ENCODE measurements at regions not wholly inside any gene's neighbourhood (a gene's known extent, or its start where the extent isn't known, plus 50 kb on each side); places are given as distances from the start of the nearest gene placed in this dataset.
"Not testable (repeated sequence)": the region's sequence is repeated elsewhere in the genome, so short reads cannot be mapped to it uniquely, and the experiment has no call there.

DNA sequence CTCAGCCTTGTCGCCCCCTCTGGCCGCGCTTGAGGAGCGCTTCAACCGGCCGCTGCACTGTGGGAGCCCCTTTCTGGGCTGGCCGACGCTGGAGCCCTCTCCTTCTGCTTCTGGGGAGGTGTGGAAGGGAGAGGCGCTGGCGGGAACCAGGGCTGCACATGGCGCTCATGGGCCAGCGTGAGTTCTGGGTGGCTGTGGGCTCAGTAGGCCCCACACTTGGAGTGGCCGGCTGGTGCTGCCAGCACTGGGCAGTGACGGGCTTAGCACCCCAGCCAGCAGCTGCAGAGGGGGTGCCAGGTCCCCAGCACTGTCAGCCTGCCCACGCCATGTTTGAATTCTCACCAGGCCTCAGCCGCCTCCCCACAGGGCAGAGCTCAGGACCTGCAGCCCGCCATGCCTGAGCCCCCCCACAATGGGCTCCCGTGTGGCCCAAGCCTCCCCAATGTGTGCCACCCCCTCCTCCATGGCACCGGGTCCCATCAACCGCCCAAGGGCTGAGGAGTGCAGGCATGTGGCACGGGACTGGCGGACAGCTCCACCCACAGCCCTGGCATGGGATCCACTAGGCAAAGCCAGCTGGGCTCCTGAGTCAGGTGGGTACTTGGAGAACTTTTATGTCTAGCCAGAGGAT, 615.2 kb downstream of the TRIML1 start:
- DNase-seq = no peak

DNA sequence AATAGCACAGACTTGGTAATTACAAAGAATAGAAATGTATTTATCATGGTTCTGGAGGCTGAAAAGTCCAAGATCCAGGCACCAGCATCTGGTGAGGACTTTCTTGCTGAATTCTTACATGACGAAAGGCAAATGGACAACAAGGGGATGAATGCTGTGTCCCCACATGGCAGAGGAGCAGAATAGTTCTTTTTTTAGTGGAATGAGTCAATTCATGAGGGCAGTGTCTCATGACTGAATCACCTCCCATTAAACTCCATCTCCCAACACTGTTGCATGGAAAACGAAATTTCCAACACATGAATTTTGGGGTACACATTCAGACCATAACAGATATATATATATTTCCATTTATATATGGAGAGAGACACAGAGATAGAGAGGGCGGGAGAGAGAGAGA, 628.3 kb downstream of the TRIML1 start:
- DNase-seq = no peak

DNA sequence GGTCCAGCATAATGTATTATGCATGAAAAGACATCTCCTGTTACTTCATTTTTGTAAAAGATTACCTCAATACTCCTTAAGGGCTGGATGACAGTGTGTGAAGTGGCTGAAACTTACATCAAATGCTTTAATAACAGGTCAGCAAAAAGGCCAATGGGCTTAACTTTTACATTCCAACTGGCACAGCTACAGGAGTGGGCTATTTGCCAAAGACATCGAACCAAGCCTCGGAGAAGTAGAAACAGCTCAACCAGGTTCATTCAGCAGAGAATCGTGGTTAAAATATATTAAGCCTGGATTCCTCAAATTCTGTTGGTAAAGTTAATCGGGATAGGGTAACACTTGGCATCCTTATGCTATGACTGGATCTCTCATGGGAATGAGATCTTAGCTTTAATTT, 639.7 kb downstream of the TRIML1 start:
- DNase-seq = no peak

- no peak for DNase-seq
These were observed 640.3 kb downstream of the TRIML1 start for GRCh38 chr4:188779581-188779980.

- DNase-seq = no peak
These were observed 640.8 kb downstream of the TRIML1 start for GRCh38 chr4:188780028-188780427.

- DNase-seq = no peak
These were observed 641.4 kb downstream of the TRIML1 start for GRCh38 chr4:188780686-188781085.

- no peak for DNase-seq
These were observed 642.4 kb downstream of the TRIML1 start for GRCh38 chr4:188781655-188782054.

DNA sequence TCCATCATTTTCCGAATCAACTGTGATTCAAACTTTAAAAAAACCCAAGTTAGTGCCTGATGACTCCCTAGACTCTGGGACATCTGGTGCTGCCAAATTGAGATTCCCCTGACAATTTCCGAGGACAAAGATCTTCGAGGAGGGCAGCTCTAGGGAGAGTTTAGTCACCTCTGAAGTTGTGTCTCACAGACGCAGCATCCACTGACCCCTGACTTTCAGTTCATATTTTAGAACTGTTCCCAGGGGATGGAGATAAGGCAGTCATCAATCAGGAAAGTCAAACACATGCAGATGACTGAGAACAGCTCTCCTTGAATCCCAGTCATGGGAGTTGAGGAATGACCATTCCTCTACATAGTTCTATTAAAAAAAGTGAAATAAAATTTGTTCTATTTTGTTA, 643.9 kb downstream of the TRIML1 start:
- DNase-seq = no peak

- DNase-seq = no peak
These were observed 644.4 kb downstream of the TRIML1 start for GRCh38 chr4:188783606-188784160.

- DNase-seq = not testable (repeated sequence)
These were observed 657.4 kb downstream of the TRIML1 start for GRCh38 chr4:188796600-188796999.

- not testable (repeated sequence) for DNase-seq
These were observed 657.8 kb downstream of the TRIML1 start for GRCh38 chr4:188797011-188797410.

- DNase-seq = no peak
These were observed 665.6 kb downstream of the TRIML1 start for GRCh38 chr4:188804861-188805260.

- no peak for DNase-seq
These were observed 671.9 kb downstream of the TRIML1 start for GRCh38 chr4:188811121-188811520.

GRCh38 chr4:188812644-188813043, 673.4 kb downstream of the TRIML1 start:
- no peak for DNase-seq

- no peak for DNase-seq
These were observed 679.1 kb downstream of the TRIML1 start for GRCh38 chr4:188818300-188818699.

- no peak for DNase-seq
These were observed 680.0 kb downstream of the TRIML1 start for GRCh38 chr4:188819233-188819632.

DNA sequence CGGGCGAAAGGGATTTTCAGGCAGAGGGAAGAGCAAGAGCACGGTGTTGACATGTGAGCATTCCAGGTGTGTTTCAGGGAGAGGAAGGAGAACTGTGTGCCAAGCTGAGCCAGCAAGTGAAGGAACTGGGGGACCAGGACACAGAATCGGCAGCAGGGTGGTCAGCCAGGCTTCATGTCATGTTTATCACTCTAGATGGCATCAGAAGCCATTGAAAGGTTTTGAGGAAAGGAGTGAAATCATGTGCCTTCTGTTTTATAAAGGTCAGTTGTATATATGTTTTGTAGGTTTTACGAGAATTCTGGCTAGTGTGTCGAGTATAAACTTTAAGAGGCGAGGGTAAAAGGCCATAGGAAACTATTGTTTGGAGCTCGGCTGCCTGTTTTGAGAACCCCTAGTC, 682.3 kb downstream of the TRIML1 start:
- DNase-seq = no peak

DNA sequence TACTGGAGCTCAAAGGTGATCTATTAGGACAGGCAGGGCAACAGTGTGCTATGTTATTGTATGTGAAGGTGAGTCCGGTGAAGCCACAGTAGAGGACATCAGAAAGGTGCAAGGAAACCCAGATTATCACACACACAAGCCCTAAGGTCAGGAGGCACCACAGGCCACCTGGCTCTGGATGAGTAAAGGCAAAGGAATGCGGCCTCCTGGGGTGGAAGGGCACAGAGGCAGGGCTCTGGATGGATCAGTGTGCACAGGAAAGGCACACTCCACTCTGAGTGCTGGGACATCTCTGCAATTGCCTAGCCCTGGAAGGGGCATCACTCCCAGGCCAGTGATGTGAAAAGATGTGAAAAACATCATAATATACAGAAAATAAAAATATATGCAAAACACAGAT, 683.5 kb downstream of the TRIML1 start:
- DNase-seq = no peak

GRCh38 chr4:188824553-188824952, 685.3 kb downstream of the TRIML1 start:
- no peak for DNase-seq

- no peak for DNase-seq
These were observed 687.2 kb downstream of the TRIML1 start for GRCh38 chr4:188826393-188826792.

DNA sequence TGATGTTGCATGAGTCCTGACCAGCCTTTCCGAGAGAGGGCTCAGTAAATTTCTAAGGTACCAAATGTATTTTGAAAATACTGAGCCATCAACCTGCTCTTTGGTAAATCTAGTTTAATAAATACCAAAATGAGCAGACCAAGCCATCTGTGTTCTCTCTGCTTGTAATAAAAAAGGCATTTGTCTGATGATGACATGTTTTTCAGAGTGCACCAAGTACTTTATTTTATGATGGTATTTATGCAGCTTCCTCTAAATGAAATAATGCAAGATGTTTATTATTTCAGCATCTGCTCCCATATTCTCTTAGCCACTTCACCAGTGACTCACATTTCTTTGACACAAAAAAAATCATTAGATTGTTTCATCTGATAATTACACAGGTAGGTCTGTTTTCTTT, 700.5 kb downstream of the TRIML1 start:
- DNase-seq = no peak

- no peak for DNase-seq
These were observed 702.3 kb downstream of the TRIML1 start for GRCh38 chr4:188841523-188841922.

DNA sequence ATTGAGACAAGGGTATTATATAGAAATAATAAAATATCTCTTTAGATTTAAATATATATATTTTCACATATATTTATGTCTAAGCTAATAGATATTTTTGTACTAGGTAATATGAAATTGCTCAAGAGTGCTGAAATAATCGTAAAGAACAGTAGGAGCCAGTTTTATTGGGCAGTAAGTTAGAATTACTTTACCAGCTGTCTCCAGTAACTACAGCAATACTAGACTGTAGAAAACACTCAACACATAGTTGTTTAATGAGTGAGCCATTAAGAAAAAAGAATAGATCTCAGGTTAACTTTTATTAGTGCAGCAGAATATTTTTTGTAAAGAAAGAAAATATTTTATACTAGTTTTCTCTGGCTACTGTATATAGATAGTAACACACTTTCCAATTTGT, 715.2 kb downstream of the TRIML1 start:
- DNase-seq = no peak

GRCh38 chr4:188858696-188859095, 719.5 kb downstream of the TRIML1 start:
- DNase-seq = no peak

- DNase-seq = no peak
These were observed 725.5 kb downstream of the TRIML1 start for GRCh38 chr4:188864741-188865140.

All from activated CD4-positive, alpha-beta T cell treated with anti-CD3 and anti-CD28 coated beads for 4 hours (primary cell).